Natural killer cell treated with Interleukin-12 subunit alpha and Interleukin-12 subunit beta and Interleukin-15 and Interleukin-18, amount 100 ng/mL, for 72 hours (primary cell): ENCODE measurements at regions not wholly inside any gene's neighbourhood (a gene's known extent, or its start where the extent isn't known, plus 50 kb on each side); places are given as distances from the start of the nearest gene placed in this dataset.
"Not testable (repeated sequence)": the region's sequence is repeated elsewhere in the genome, so short reads cannot be mapped to it uniquely, and the experiment has no call there.

ENCODE experiments used
- ATAC-seq, 2 donors: fragments of 150-1000 bp; cut with Tn5 transposase in 1 of 2; sonication (Bioruptor Pico), chemical (Tn5 transposase) in 1 of 2; 2 replicates each; pipeline ENCODE4 v1.10.0; 2021
- DNase-seq: peaks from one replicate; pipeline ENCODE4 v3.0.0; 2022; ENCODE audit warnings: low spot score
- H3K27ac Mint-ChIP-seq, 2 donors: 1 replicate in 1 of 2; 2 replicates in 1 of 2; pipeline ENCODE4 v1.8.0; 2022; ENCODE audit warnings: mixed read lengths in 2 of 2, mild to moderate bottlenecking in 1 of 2, moderate library complexity in 1 of 2
- H3K27me3 Mint-ChIP-seq, 2 donors: 1 replicate in 1 of 2; 2 replicates in 1 of 2; pipeline ENCODE4 v1.8.0; 2022; ENCODE audit warnings: mixed read lengths in 2 of 2
- H3K36me3 Mint-ChIP-seq: one replicate; pipeline ENCODE4 v1.8.0; 2022; ENCODE audit warnings: mixed read lengths
- H3K4me1 Mint-ChIP-seq, 2 donors: 1 replicate in 1 of 2; 2 replicates in 1 of 2; pipeline ENCODE4 v1.8.0; 2022; ENCODE audit warnings: low read depth in 2 of 2, mixed read lengths in 2 of 2, mild to moderate bottlenecking in 1 of 2
- H3K4me3 Mint-ChIP-seq: one replicate; pipeline ENCODE4 v1.8.0; 2022; ENCODE audit warnings: mixed read lengths
- H3K9me3 Mint-ChIP-seq: 2 replicates; pipeline ENCODE4 v1.8.0; 2022; ENCODE audit warnings: mixed read lengths

GRCh38 chr20:48019940-48020339 lies 234.7 kb upstream of the SULF2 start:
- peak in 1 of 2 donors; percentile 13 for ATAC-seq
- H3K9me3 Mint-ChIP-seq, result no peaks in the 10 kb centered on the region
- no peaks in the 10 kb centered on the region for H3K4me1 Mint-ChIP-seq
- no peak overlapping the region for H3K4me3 Mint-ChIP-seq
- no peaks in the 10 kb centered on the region for H3K36me3 Mint-ChIP-seq
- peaks cover 29 to 47% of the 10 kb centered on the region in 2 donors for H3K27me3 Mint-ChIP-seq
- no peak overlapping the region for H3K27ac Mint-ChIP-seq
- DNase-seq, result no peak

- H3K27ac Mint-ChIP-seq, result no peak overlapping the region
- no peaks in the 10 kb centered on the region for H3K4me1 Mint-ChIP-seq
- peaks cover 29 to 47% of the 10 kb centered on the region in 2 donors for H3K27me3 Mint-ChIP-seq
- no peak overlapping the region for H3K4me3 Mint-ChIP-seq
- no peak for DNase-seq
- H3K36me3 Mint-ChIP-seq, result no peaks in the 10 kb centered on the region
- no peak for ATAC-seq
- no peaks in the 10 kb centered on the region for H3K9me3 Mint-ChIP-seq
Measured at GRCh38 chr20:48019496-48019895, 234.2 kb upstream of the SULF2 start.

DNA sequence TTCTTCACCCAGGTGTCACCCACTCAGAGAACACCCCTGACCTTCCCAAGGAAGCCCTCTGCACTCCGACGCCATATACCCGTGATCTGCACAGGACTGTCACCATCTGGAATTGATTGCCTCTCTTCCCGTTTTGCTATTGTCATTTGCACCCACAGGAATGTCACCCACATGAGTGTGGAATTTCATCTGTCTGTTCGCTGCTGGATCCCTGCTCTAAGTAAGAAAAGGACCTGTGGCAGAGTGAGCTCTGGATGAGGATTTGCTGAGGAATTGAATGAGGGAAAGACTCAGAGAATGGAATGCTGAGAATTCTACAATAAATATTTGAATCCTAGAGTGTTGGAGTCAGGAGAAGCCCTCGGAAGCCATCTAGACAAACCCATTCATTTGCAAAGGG lies 233.6 kb upstream of the SULF2 start:
- H3K27ac Mint-ChIP-seq, H3K4me1 Mint-ChIP-seq, H3K9me3 Mint-ChIP-seq, H3K36me3 Mint-ChIP-seq, ATAC-seq, DNase-seq, H3K4me3 Mint-ChIP-seq: not testable (repeated sequence)
- H3K27me3 Mint-ChIP-seq, result peaks cover 28 to 41% of the 10 kb centered on the region in 2 donors

DNA sequence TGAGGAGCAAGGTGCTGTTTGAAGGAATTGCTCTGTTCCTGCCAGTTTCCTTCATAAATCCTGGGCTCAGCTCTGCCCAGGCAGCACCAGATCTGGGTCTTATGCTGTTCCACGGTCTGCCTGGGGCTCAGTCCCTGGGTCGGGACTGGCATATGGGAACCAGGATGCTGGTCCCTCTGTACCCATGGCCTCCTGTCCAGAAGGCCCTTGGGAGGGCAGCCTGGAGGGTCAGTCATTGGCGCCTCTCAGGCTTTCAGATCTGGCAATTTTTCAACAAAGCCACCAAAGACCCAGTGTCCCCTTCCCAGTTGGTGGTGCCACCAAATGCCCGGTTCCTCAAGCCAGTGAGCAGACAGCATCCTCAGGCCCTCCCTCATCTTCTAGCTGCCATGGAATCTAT lies 232.7 kb upstream of the SULF2 start:
- DNase-seq (no peak), ATAC-seq (no peak)
- peaks cover 28 to 41% of the 10 kb centered on the region in 2 donors for H3K27me3 Mint-ChIP-seq
- H3K4me1 Mint-ChIP-seq, result no peaks in the 10 kb centered on the region
- peaks cover 3% of the 10 kb centered on the region for H3K9me3 Mint-ChIP-seq
- H3K27ac Mint-ChIP-seq, result no peak overlapping the region
- no peak overlapping the region for H3K4me3 Mint-ChIP-seq
- H3K36me3 Mint-ChIP-seq, result peaks cover 3% of the 10 kb centered on the region

DNA sequence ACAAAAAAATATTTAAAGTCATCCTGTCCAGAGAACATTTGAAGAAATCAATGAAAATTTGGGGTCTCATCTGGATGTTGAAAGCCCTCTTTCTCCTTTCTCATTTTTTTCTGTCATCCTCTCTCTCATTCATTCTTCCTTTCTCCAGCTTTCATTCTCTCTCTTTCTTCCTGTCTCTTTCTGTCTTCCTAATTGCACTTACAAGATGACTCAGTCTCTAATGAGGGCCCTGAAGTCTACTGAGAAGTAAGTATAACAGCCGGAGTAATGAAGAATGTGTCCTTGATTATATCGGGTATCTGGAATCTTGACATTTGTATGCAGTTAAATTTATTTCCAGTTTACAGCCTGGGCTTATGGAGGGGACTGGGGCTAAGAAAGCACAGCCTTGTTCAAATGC lies 232.2 kb upstream of the SULF2 start:
- no peaks in the 10 kb centered on the region for H3K4me1 Mint-ChIP-seq
- no peak overlapping the region for H3K4me3 Mint-ChIP-seq
- peaks cover 26 to 45% of the 10 kb centered on the region in 2 donors for H3K27me3 Mint-ChIP-seq
- ATAC-seq (no peak), DNase-seq (no peak)
- peaks cover 5% of the 10 kb centered on the region for H3K9me3 Mint-ChIP-seq
- no peak overlapping the region for H3K27ac Mint-ChIP-seq
- peaks cover 7% of the 10 kb centered on the region for H3K36me3 Mint-ChIP-seq

DNA sequence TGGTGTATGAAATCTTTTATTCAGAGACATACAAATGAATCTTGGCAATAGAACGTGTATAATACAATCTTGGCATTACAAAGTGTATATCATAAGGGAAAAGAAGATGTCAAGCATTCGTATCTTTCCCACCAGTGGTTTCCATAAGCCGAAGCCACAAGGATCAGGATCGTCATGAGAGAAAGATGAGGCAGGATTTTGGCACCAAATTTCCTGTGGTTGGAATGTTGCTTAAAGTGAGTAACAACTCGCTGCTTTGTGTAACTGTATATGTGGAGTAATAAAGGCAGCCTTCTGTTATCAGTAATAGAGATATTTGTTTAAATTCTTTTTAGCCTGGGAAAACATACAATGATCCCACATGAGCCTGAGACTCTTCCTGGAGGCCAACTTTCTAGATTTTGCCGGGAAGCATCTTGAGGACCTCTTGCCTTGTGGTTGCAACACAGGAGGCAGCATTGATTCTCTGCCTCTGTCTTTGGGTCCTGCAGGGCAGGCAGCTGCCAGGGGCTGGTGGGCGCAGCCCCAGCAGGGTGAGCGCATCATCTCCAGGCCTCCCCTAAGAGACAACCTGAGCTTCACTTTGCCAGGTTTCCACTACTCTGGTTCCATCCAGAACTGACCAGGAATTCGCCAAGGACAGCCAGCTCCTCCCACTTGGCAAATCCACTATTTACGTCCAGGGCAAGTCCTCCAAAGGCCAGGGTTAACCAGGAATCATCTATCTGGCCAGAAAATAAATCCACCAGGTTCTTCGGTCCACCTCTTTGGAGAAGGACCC lies 230.9 kb upstream of the SULF2 start:
- Mint-ChIP-seq H3K27ac (no peak overlapping the region), H3K4me3 (no peak overlapping the region), H3K36me3 (peaks cover 7% of the 10 kb centered on the region), H3K4me1 (no peaks in the 10 kb centered on the region), H3K9me3 (peaks cover 5% of the 10 kb centered on the region), H3K27me3 (peaks cover 21 to 36% of the 10 kb centered on the region in 2 donors)
- ATAC-seq (no peak), DNase-seq (no peak)

GRCh38 chr20:48015141-48015910 lies 230.0 kb upstream of the SULF2 start:
- Mint-ChIP-seq H3K9me3 (peaks cover 5% of the 10 kb centered on the region), H3K4me3 (no peak overlapping the region), H3K27me3 (peaks cover 19 to 33% of the 10 kb centered on the region in 2 donors), H3K27ac (no peak overlapping the region), H3K36me3 (peaks cover 7% of the 10 kb centered on the region), H3K4me1 (no peaks in the 10 kb centered on the region)
- DNase-seq (no peak), ATAC-seq (no peak)

DNA sequence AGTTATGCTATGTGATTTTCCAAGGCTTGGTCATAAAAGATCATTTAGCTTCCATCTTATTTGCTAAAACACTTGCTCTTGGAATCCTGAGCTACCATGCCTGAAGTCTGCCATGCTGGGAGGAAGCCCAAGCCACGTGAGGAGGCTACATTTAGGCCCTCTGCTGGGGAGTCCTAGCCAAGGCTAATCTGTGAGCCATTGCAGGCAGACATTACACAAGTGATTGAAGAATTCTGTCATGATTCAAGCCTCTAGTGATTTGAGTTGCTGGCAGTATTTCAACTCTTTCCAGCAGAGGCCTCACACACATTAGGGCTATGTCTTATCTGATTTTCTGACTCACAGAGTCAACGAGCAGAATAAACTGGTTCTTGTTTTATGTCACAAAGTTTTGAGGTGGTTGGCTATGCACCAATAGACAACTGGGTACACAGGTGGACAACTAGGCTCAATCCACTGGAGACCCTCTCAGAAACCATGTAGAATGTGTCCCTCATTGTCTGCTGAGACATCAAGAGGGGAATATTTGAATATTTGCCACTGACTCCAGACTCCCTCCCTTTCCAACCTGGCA lies 227.2 kb upstream of the SULF2 start:
- no peak overlapping the region for H3K4me3 Mint-ChIP-seq

DNA sequence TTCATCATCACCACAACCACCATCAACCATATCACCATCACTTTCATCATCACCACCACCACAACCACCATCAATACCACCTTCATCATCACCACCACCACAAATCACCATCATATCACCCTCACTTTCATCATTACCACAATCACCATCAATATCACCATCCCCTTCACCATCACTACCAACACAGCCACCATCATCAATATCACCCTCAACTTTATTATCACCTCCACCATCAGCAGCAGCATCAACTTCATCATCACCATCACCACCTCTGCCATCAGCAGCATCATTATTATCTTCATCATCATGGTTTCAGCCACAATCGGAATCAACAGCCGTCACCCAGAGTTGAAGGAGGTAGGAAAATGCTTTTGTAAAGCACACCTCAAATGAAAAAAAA lies 225.7 kb upstream of the SULF2 start:
- Mint-ChIP-seq H3K27me3 (peaks cover 14 to 26% of the 10 kb centered on the region in 2 donors), H3K36me3 (peaks cover 13% of the 10 kb centered on the region), H3K9me3 (peaks cover 5% of the 10 kb centered on the region), H3K27ac (no peak overlapping the region), H3K4me3 (no peak overlapping the region), H3K4me1 (no peaks in the 10 kb centered on the region)
- DNase-seq, result no peak
- ATAC-seq, result no peak

More for the DNA sequence above, 227.2 kb upstream of the SULF2 start:
- no peak for ATAC-seq
- peaks cover 10% of the 10 kb centered on the region for H3K36me3 Mint-ChIP-seq
- H3K4me1 Mint-ChIP-seq, result no peaks in the 10 kb centered on the region
- no peak for DNase-seq
- peaks cover 5% of the 10 kb centered on the region for H3K9me3 Mint-ChIP-seq
- H3K27me3 Mint-ChIP-seq, result peaks cover 10 to 24% of the 10 kb centered on the region in 2 donors
- H3K27ac Mint-ChIP-seq, result no peak overlapping the region

GRCh38 chr20:48010623-48011022 lies 225.3 kb upstream of the SULF2 start:
- Mint-ChIP-seq H3K36me3 (peaks cover 13% of the 10 kb centered on the region), H3K4me1 (no peaks in the 10 kb centered on the region), H3K9me3 (peaks cover 5% of the 10 kb centered on the region), H3K27me3 (peaks cover 11 to 26% of the 10 kb centered on the region in 2 donors), H3K4me3 (no peak overlapping the region), H3K27ac (no peak overlapping the region)
- DNase-seq (no peak), ATAC-seq (no peak)

DNA sequence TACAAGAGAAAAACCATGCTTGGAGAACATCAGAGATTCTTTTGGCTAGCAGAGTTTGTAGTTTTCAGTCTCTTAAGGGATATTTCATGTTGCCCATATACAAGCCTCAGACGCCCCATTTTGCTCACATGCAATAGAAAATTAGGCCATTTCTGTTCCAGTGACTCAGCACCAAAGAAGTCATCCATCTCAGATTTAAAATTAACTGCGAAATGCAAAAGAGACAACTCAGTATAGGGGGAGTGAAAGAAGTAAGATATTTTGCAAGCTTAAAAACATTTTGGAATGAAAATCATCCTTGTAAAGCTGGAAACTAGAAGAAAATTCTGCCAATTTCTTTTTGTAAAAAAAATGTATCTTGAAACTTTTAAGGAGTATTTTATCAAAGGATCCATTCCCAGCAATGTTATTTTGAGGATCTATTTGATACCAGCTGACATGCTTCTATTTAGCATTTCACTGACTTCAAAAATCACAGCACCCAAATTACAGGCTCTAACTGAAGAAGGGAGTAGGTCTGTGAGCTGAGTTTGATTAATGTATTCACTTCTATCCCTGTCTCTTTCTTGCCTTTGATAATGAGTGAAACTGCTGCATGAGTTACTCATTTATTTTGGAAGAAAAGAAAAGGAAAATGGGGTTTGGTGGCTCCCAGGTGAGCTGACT lies 223.7 kb upstream of the SULF2 start:
- Mint-ChIP-seq H3K4me1 (no peaks in the 10 kb centered on the region), H3K9me3 (peaks cover 5% of the 10 kb centered on the region), H3K27ac (no peak overlapping the region), H3K4me3 (no peak overlapping the region), H3K36me3 (peaks cover 13% of the 10 kb centered on the region), H3K27me3 (peaks cover 20 to 40% of the 10 kb centered on the region in 2 donors)
- DNase-seq (no peak), ATAC-seq (no peak)

DNA sequence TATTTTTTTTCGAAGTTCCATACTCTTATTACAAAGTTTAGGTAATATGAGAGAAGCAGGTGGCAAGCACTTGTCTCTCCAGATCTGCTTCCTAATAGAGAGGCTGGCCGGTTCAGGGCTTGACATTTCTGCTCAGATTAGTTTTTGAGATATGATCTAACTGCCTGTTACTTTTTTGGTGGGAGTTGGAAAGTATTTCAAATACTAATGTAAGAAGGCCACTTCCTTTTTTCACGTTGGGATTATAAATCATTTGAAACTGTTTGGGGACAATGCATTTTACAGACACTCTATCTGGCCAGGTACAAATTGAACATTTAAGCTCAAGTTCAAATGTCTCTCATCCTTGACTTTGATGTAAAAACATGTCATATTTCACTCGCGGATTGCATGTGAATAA lies 222.1 kb upstream of the SULF2 start:
- no peak overlapping the region for H3K27ac Mint-ChIP-seq
- peaks cover 25 to 38% of the 10 kb centered on the region in 2 donors for H3K27me3 Mint-ChIP-seq
- H3K4me3 Mint-ChIP-seq, result no peak overlapping the region
- no peaks in the 10 kb centered on the region for H3K9me3 Mint-ChIP-seq
- no peak for DNase-seq
- peaks cover 2 to 3% of the 10 kb centered on the region in 2 donors for H3K4me1 Mint-ChIP-seq
- peaks cover 6% of the 10 kb centered on the region for H3K36me3 Mint-ChIP-seq
- no peak for ATAC-seq

DNA sequence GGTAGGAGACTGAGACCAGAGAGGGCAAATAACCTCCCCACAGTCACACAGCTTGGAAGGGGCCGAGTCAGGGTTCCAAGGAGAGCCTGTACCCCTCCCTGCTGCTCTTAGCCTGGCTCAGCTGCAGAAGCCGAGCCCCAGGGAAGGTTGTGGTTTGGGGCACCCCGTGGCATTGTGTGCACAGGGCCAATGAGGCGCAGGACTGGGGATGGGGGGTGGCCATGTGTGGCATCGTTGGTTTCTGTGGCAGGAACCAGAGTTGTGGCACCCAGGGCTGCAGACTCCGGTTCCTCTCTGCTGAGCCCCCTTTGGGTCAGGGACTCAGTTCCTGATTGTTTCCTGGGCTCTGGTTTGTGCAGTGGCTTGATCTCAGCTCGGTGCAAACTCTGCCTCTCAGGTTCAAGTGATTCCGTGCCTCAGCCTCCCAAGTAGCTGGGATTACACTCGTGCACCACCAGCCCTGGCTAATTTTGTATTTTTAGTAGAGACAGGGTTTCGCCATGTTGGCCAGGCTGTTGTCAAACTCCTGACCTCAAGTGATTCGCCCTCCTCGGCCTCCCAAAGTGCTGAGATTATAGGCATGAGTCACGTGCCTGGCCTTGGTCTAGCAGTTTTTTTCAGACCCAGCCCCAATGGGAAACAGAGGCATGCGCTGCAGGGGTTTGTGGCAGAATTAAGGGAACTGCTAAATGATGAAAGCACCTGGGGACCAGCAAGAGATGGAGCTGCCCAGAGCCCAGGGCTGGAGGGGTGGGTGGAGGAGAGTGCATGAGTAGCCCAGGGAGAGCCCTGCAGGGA lies 221.0 kb upstream of the SULF2 start:
- DNase-seq (no peak), ATAC-seq (peak in 1 of 2 donors; percentile 28)
- peaks cover 6% of the 10 kb centered on the region for H3K36me3 Mint-ChIP-seq
- no peak overlapping the region for H3K27ac Mint-ChIP-seq
- H3K4me3 Mint-ChIP-seq, result no peak overlapping the region
- H3K4me1 Mint-ChIP-seq, result peaks cover 4 to 5% of the 10 kb centered on the region in 2 donors
- H3K27me3 Mint-ChIP-seq, result peaks cover 27 to 42% of the 10 kb centered on the region in 2 donors
- no peaks in the 10 kb centered on the region for H3K9me3 Mint-ChIP-seq
